NCI-H2227 (cell line): ENCODE measurements at regions not wholly inside any gene's neighbourhood (a gene's known extent, or its start where the extent isn't known, plus 50 kb on each side); places are given as distances from the start of the nearest gene placed in this dataset.

ENCODE experiments used
- DNase-seq: peaks from one replicate; lab custom pipeline; 2025; ENCODE audit not compliant: unreplicated experiment; lab: John Stamatoyannopoulos, UW

DNA sequence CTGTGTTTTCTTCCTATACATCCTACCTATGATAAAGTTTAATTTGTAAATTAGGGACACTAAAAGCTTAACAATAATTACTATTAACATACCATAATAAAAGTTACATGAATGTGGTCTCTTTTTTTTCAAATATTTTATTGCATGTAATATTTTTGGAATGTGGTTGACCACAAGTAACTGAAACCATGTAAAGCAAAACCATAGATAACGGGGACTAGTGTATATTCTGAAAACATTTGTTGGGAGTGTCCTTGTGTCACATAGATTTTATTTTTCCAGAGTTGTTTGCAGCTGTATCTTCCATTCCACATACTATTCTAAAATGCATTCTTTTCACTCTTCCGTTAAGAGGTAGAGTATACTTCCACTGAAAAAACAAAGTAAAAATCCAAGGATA, 200.4 kb downstream of the KIF18A start:
- no peak for DNase-seq

DNA sequence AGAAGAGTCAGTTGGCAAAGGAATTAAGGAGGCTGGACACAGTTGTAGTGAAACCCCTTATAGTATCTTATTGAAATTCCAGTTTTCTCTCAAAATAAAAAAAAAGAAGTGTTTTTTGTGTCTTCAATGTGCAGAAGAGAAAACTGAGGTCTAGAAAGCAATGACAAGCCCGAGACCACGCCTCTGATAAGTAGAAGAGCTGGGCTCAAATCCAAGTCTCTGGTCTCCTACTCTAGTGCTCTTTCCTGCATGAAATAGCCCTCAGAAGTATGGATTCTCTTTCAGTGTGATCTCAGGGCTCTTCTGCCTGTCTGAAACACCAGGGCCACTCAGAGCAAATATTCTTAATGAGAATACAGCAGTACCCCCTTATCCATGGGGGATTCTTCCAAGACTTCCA, 200.9 kb downstream of the KIF18A start:
- no peak for DNase-seq

DNA sequence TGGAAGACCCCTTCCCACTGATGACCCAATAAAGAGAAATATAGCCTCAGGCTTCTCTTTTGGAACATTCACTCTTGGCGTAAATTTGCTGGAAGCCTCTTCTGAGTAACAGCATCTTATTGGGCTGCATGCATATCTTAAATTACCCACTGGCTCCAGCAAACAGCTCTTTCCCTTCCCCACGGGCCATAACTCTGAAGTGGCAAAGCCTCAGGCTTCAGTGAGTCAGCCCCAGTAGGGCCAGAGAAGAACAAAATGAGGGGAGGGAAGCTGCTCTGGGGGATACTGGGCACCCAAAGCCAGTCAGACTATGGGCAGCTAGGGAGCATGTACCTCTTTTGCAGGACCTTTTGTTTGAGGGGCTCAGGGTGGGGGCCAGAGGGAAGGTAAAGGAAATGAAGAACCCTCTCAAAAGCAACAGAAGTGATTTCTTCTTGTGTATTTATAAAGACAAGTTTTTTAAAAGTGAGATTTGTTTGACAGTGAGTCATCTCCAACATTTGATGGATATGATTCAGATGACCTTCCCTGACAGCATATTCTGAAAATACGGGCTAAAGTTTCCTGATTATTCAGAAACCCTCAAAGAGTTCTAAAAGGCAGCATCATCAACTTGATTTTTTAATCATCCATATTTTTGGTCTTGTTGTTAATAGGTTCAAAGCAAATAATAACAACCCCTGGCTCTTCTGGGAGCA, 203.4 kb downstream of the KIF18A start:
- DNase-seq = no peak

DNA sequence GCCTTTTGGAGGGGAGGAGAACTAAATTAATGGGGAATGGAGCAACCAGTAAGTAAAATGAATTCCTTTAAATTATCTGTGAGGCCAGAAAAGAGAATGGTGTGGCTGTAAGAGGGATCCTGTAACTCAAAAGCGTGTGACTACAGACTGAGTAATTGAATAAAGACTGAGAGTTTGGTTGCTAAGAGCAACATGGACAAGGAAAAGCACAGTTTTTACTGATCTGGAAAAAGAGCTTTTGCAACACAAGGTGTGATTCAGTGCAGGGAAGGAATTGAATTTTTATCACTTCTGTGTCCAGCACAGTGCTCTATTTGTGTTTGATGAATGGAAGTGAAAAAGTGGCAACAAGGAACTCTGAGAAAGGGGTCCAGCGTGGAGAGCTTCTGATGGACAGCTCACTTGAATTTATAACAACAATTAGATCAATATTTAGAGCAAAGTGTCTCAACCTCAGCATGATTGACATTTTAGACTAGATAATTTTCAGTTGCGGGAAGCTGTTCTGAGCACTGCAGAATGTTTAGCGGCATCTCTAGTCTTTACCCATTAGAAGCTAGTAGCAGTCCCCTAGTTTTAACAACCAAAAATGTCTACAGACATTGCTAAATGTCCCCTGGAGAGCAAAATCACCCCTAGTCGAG, 202.8 kb upstream of the BDNF start:
- DNase-seq = no peak

DNA sequence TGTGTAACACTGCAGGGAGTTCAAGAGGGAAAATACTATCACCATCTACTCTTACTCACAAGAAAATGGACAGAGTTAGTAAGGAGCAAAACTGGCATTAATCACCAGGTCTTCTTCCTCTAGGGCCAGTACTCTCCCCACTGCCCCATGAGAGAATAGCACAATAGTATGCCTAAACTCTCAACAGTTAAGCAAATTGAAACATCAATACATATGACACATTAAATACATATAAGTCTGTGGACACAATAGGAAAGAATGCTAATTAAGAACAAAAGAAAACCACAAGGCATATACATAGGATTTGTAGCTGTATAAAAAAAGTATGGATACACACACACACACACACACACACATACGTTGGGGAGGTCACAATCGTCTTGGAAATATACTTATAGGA, 197.9 kb upstream of the BDNF start:
- DNase-seq = no peak

DNA sequence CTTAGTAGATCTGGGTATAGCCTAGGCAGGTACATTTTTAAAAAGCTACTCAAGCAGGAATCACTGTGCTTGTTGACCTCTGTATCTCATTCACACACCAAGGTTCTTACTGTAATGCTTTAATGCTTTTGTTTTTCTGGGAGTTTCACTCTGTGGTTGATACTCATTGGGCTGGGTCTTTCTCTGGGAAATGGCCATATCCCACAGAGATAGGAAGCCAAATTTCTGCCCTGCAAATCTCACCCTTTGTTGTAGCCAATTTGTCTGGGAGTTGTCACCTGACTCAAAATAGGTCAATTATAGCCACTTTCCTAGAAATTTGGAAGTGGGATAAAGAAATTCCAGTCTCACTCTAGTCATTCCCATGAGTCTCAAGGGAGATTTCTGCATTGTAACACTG, 195.8 kb upstream of the BDNF start:
- no peak for DNase-seq

DNA sequence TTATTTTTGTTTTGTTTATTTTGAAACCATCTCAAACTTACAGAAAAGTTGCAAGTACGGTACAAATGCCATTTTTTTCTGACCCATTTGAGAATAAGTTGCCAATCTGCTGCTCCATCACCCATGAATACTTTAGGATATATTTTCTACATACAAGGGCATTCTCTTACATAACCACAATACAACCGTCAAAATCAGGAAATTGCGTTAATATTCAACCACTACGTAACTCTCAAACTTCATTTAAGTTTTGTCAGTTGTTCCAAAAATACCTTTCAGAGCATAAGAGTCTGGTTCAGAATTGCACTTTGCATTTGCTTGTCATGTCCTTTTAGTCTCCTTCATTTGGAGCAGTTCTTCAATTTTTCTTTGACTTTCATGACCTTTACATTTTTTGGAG, 194.3 kb upstream of the BDNF start:
- no peak for DNase-seq

DNA sequence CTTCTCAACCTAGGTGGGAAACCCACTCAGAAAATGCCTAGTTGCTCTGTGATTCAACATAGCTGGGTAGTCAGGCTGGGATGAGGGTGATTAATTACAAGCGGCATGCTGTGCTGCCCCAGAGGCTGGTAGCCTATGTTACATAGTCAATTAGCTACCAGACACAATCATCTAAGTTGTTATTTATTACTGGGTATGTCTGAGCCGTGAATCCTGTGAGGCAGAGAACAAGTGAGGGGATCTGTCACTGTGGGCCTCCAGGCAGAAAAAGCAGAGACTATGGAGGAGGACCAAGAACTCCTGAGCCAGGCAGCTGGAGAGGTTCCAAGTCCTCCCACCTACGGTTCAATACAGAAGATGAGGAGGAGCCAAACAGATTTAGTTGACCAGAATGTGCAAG, 186.6 kb upstream of the BDNF start:
- DNase-seq = no peak

DNA sequence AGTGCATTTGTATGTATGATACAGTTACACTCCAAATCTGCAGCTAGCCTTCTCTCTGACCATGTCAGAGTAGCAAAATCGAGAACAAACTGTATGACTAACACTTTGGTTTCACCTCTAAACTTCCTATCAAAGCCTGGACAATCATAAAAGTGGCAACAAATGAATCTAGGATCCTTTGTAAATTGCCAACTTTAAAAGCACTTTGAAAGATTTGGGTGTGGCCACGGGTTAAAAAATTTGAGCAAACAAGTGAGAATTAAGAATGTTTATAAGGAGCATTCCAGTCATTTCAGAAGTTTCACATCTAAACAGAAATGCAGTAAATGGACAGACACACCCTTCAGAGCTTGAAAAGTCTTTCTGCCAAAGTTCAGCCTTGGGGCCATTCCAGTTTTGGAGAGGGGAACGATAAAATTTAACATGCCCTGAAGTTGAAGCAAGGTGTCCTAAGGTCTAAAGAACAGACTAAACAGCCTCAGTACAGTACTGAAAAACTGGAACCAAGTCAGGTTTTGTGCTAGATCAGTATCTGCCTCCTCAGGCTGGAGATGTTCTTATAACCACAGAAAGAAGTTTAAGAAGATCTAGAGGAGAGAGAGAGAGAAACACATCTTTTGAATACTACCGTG, 181.9 kb upstream of the BDNF start:
- no peak for DNase-seq

DNA sequence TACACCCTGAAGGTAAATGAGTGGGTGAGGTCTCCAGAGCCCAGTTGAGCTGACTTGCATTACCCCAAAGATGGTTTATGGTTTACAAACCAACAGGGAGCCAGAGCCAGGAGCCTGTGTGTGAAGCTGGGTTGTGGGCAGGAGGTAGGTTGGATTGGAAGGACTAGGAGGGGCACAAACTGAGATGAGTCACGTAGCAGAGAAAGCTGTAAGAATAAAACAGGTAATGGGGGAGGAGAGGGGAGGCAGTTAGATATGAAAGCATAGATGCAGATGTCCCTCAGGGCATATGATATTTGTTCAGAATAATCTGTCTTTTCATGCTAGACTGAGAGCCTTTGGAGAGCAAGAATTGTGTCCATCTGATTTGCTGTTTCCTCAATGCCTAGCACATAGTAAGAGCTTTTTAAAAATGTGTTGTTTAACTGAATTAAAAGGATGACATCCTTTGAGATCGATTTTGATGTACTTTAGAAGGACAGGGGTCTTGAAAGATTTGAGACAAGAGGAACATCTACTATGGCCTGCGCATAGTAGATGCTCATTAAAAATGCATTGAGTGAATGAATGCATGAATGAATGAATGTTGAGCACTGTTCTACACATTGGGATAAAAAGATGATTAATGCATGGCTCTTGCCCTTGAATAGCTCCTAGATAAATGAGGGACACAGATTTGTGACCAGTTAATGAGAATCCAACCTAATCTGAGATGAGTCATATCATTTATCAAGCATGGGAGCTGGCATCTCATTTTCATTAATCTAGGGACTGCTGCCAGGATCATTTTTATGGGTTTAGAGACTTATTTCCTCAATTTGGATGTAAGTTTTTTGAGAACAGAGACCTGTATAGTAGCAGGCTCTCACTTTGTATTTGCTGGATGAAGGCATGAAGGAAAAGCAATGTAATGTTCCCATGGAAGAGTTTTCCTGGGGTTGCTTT, 175.8 kb upstream of the BDNF start:
- no peak for DNase-seq

DNA sequence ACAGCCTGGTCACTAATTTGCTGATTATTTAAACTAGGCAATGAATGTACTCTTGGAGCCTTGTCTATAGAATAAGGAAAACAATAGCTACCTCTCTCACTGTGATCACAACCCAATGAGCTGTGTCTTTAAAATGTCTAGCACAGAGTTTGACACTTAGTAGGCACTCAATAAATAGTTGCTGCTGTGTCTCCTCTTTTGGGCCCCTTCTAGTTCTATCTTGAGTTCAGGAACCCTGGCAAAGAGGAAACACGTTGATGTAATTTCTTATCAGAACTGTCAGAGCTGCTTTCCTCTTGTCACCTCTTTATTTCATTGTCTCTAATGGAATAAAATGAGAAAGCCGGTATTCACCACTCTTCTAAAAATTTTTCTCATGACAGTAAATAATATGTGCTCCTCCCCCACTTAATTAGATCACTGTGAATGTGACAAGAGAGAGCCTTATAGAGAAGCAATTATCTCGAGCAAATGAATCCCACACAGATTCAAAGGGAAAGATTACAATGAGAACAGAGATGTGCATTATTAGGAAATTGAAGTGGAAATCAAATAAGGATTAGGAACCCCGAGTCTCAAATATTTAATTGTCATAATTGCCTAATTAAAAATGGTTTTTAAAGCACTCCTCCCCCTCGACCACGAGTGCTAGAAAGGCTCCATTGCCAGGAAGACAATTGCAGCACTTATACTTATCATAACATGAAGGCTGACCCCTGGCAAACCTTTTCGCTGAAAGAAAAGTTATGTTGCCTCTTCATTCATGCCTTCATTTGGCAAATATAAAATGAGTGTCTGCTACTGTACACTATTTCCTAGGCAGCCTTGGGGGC, 175.0 kb upstream of the BDNF start:
- DNase-seq = no peak

DNA sequence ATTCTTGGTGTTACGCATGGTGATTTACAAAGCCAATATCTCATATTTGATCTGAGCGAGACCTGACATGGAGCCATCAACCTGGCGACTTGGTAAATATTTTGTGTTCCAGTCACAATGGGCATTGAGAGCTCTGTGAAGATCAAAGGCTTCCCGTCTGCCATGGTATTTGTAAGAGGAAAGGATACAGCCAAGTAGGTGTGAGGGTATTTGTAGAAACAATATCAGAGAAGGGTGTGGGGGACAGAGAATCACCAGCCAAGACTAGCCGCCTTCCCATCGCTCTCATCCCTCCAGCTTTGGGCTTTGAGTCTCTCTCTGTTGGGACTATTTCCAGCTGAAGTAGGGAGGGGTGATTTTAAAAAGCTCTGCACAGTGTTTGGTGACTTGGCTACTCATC, 173.4 kb upstream of the BDNF start:
- no peak for DNase-seq

DNA sequence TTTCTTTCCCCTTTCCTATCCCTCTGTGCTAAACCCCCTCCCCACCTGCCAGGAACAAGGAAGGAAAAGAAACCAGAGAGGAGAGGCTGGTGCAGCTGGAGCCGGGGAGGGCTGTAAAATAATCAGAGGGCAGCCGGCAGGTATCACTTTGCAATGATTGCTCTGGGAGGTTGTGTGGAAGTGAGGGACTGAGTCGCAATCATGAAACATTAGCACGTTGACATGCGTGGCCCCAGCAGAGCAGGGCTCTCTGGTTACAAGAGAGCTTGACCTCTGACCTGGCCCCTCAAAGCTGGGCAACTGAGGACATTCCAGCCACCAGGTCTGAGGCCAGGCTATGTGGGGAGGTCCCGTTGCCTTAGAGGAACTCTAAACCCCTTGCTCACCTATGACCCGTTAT, 170.8 kb upstream of the BDNF start:
- no peak for DNase-seq

DNA sequence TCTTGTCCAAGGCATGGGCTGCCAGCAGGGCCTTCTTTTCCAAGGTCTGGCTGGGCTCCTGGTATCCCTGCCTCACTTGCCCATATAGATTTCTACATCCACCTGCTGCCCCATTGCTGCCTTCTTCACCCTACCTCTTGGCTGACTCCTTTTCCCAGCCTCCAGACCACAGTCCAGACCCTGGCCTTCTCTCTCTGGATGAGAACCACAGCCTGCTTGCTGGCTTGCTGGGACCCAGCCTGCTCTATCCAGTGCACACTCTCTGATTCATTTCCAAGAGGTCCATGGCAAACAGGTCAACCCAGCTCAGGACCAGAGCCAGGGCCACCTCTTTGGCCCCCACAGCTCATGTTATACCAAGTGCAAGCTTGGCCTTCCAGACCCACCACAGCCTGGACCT, 169.4 kb upstream of the BDNF start:
- no peak for DNase-seq

DNA sequence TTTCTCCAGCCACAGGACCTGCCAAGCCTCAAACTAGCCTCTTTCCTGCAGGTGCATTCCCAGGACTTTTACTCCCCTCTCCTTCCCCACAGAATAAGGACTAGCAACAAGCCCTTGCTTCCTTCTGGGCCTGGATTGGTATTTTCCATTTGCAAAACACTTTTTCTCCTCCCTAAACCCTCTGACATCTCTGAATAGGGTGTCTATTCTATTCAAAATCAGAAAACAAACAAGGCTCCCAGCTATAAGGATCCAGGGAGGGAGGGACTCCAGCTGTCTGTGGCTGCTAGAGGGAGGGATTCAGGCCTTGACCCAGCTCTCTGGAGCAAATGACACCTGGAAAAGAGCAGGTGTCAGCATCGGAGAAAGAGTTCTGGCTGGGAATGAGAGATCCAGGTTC, 168.5 kb upstream of the BDNF start:
- no peak for DNase-seq

DNA sequence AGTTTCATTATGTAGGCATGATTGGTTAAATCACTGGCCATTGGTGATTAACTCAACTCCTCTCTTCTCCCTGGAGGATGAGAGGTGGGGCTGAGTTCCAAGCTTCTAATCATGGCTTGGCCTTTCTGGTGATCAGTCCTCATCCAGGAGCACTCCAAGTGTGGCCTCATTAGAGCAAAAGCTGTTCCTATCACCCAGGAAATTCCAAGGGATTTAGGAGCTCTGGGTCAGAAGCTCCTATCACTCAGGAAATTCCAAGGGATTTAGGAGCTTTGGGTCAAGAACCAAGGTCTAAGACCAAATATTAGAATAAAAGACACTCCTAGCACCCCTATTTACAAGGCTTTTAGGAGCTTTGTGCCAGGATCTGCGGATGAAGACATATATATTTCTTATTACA, 168.0 kb upstream of the BDNF start:
- DNase-seq = no peak

DNA sequence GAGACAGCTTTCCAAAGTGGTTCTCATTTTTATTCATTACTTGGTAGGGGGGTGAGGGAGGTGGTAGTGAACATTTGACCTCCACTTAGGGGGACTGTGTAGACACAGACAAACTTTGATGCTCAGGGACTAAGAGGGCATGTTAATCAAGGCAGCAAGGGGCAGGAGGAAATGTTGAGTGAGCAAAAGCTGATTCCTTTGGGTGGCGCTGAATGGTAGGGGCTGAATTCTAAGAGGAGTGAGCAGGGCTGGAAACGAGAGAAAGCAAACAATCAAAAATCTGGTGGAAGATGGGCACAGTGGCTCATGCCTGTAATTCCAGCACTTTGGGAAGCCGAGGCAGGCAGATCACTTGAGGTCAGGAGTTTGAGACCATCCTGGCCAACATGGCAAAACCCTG, 164.8 kb upstream of the BDNF start:
- DNase-seq = no peak

DNA sequence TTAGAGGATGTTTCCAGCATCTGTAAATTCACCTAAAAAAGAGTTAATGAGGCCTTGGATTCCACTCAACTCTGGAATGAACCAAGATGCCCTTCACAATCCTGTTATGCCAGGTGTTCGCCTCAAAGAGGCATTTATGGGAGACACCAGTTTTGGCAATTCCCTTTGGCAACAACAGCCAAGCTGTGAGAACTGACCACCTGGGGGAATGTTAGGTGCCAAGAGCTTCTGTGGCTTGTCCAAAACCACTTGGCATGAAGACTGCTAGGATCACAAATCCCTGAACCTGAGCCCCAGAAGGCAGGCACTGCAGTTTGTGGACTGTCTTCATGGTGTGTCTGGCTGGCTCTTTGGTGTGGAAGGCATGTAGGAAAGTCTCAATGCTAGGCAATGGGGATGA, 164.4 kb upstream of the BDNF start:
- DNase-seq = no peak

DNA sequence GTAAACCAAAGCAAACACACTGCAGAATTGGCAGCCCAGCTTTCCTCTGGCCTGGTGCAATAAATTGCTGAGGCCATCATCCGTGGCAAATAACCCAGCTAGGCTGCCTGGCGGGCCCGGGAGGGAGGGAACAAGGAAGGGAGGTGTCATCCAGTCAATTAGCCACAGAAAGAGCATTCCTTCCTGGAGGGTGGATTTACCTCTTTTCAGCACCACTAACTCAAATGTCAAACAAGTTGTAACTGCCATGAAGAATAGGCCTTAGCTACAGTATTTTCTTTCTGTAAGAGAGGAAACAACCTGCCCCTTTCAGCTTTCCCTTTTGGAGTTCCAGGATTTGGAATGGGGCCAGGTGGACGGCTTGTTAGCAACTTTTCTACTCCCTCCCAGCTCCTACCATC, 163.8 kb upstream of the BDNF start:
- no peak for DNase-seq

DNA sequence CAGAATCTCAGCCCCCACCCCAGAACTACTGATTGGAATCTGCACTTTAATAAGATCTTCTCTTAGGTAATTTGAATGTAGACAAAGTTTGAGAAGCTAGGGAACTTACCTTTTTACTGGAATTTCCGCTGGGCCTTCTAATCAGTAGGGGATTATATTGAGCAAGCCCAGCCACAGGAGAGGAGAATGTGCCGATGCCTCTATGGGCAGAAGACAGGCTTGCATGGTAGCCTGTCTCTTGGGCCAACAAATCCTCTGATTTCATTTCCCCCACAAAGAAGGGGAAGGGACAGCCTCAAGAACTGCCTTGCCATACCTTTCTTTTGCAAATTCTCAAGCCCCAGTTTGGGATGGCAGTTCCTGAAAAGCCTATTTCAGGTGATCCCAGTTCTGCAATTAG, 163.4 kb upstream of the BDNF start:
- no peak for DNase-seq
